Heart left ventricle (tissue), 13 donors: ENCODE measurements at regions not wholly inside any gene's neighbourhood (a gene's known extent, or its start where the extent isn't known, plus 50 kb on each side); places are given as distances from the start of the nearest gene placed in this dataset.

Source experiments
- POLR2A ChIP-seq, 2 donors: fragments of 450-650 bp; IDR thresholded peaks; one replicate each; pipeline ENCODE4 v1.6.1; 2017; ENCODE audit warnings: antibody characterized with exemption in 2 of 2, mild to moderate bottlenecking in 2 of 2, moderate library complexity in 2 of 2
- TF ChIP-seq, protein P1 (sequence below), 12 donors: fragments of 200-600 bp; sonication (generic) in 4 of 12; IDR thresholded peaks; one replicate each; pipeline versions ENCODE4 v1.5.0 to v1.8.0; 2018 to 2022; ENCODE audit warnings: antibody characterized with exemption in 12 of 12, mild to moderate bottlenecking in 5 of 12
- donor health status: ischemic (EF 13 %, LVEDD 7.1; RV severe dilation, severe dysfunction).
- donor health status: DM: no; HTN: yes; CAD: no.
- donor health status: DM: no; HTN: no; CAD: no.
- donor health status: ischemic (EF 25% LVEDD 6.9; RV normal size, moderate dysfunction).
- donor health status: ischemic (EF 25% LVEDD 5.7; RV mildly dilated, moderate dysfunction).
- donor health status: ischemic (EF 35%, LVEDD 5.7; RV mildly dilated, moderate dysfunction).
- donor health status: nonischemic (EF 11% LVEDD 7.7; RV severe dilation, severe dysfunction).
- donor health status: DM: yes; HTN: yes; CAD: no.
- donor health status: PGD.
- donor health status: ischemic (EF 29% LVEDD 5.4; RV normal size, mild dysfunction).
- donor health status: nonischemic (EF 23%, LVEDD 6.1; RV moderate dilation, normal function).

DNA sequence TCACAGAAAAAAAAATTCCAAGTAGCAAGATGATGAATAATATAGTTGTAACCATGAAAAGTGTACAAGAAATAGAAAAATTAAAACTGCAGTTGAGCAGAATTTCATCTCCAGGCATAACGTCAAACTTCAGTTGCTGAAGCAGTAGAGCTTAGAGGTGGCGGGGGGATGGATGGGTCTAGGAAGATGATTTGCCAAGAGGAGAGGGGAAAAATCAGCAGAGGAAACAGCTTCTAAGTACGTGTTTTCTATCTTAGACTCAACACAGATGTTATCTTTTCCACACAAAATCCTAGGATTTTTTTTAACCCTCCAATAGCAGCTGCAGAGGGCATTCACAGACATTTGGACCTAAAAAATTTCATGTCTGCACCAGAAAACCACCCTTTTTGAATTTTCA lies 136.0 kb downstream of the OPN5 start:
- TF ChIP-seq, protein P1, sequence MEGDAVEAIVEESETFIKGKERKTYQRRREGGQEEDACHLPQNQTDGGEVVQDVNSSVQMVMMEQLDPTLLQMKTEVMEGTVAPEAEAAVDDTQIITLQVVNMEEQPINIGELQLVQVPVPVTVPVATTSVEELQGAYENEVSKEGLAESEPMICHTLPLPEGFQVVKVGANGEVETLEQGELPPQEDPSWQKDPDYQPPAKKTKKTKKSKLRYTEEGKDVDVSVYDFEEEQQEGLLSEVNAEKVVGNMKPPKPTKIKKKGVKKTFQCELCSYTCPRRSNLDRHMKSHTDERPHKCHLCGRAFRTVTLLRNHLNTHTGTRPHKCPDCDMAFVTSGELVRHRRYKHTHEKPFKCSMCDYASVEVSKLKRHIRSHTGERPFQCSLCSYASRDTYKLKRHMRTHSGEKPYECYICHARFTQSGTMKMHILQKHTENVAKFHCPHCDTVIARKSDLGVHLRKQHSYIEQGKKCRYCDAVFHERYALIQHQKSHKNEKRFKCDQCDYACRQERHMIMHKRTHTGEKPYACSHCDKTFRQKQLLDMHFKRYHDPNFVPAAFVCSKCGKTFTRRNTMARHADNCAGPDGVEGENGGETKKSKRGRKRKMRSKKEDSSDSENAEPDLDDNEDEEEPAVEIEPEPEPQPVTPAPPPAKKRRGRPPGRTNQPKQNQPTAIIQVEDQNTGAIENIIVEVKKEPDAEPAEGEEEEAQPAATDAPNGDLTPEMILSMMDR (IDR thresholded peaks at IDR 0.05) = no peak
- no peak for TF ChIP-seq POLR2A (IDR thresholded peaks at IDR 0.05)
